ENCODE measurements at regions not wholly inside any gene's neighbourhood (a gene's known extent, or its start where the extent isn't known, plus 50 kb on each side); places are given as distances from the start of the nearest gene placed in this dataset.
A peak's percentile ranks its signal among the peaks of the same experiment; 100 is the strongest.

DNA sequence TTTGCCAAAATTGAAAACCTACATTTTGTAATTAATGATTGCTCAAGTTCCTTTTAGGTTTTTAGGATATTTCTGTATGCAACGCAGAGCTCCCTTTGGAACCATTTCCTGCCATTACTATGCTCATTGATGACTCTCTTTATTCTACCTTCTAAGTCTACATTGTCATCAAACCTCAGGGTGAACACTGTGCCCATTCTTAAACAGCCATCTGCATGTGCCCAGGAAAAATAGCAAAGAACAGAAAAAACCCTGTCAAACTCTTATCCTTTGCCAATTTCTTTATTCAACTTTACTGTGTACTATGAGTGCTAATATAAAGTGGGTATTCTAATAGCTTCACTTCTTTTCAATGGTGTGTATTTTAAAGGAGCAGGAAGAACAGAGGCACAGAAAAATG lies 1455.9 kb downstream of the ADGRL3 start:
- intact Hi-C loops (cut with micrococcal nuclease; ENCODE audit: unreplicated experiment): no loop called here
- TF ChIP-seq, protein P1, sequence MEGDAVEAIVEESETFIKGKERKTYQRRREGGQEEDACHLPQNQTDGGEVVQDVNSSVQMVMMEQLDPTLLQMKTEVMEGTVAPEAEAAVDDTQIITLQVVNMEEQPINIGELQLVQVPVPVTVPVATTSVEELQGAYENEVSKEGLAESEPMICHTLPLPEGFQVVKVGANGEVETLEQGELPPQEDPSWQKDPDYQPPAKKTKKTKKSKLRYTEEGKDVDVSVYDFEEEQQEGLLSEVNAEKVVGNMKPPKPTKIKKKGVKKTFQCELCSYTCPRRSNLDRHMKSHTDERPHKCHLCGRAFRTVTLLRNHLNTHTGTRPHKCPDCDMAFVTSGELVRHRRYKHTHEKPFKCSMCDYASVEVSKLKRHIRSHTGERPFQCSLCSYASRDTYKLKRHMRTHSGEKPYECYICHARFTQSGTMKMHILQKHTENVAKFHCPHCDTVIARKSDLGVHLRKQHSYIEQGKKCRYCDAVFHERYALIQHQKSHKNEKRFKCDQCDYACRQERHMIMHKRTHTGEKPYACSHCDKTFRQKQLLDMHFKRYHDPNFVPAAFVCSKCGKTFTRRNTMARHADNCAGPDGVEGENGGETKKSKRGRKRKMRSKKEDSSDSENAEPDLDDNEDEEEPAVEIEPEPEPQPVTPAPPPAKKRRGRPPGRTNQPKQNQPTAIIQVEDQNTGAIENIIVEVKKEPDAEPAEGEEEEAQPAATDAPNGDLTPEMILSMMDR (conservative IDR thresholded peaks at IDR 0.05; ENCODE audit: low read length): no peak
- DNase-seq (ENCODE audit: low spot score): no peak
- no peaks in the 10 kb centered on the region for H3K4me1 ChIP-seq (ENCODE audit: insufficient read depth, low read length, poor library complexity, severe bottlenecking)
- no peaks in the 10 kb centered on the region for H3K9me3 ChIP-seq (ENCODE audit: low read length)
- no peak overlapping the region for H3K27ac ChIP-seq (ENCODE audit: low read depth, low read length, poor library complexity, severe bottlenecking)
- H3K4me2 ChIP-seq (ENCODE audit: low read length): no peak overlapping the region
- ChIA-PET POLR2A (interaction anchor here (0.6 kb wide), 1 partner anchor 807 kb away, joined by 3 read pairs; no protein-coding TSS in a partner anchor), CTCF (ENCODE audit: unreplicated experiment) (no interaction called here)
- no peaks in the 10 kb centered on the region for H4K20me1 ChIP-seq (ENCODE audit: insufficient read depth, low read length)
- no peak overlapping the region for H3K4me3 ChIP-seq (ENCODE audit: low read depth, low read length, poor library complexity, severe bottlenecking)
- H3K79me2 ChIP-seq (ENCODE audit: insufficient read depth, low read depth, low read length): no peaks in the 10 kb centered on the region
- no peaks in the 10 kb centered on the region for H3K9me2 ChIP-seq (ENCODE audit: insufficient read depth, low read length)
- H3K36me3 ChIP-seq (ENCODE audit: insufficient read depth, low read length): no peaks in the 10 kb centered on the region
- no peak overlapping the region for H2AFZ ChIP-seq (ENCODE audit: low read length)
- no TSS peak for BruUV-seq (replicated peaks)

DNA sequence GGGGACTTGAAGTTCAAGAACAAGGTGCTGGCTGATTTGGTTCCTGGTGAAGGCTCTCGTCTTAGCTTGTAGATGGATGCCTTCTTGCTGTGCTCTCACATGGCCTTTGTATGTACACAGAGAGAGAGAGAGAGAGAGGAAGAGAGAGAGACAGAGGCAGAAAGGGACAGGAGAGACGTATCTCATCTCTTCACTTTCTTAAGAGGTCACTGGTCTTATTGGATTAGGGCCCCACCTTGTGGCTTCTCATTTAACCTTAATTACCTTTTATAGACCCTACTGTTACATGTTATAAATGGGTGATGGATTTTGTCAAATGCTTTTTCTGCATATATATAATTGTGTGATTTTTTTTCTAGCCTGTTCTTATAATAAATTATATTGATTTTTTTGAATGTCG lies 1444.2 kb downstream of the ADGRL3 start:
- CTCF ChIA-PET (ENCODE audit: unreplicated experiment): no interaction called here
- no TSS peak for BruUV-seq (replicated peaks)
- POLR2A ChIA-PET: no interaction called here
- DNase-seq (ENCODE audit: low spot score): peak; percentile 2
- Histone ChIP-seq H3K9me2 (ENCODE audit: insufficient read depth, low read length) (no peaks in the 10 kb centered on the region), H3K9me3 (ENCODE audit: low read length) (no peaks in the 10 kb centered on the region), H3K4me1 (ENCODE audit: insufficient read depth, low read length, poor library complexity, severe bottlenecking) (no peaks in the 10 kb centered on the region), H2AFZ (ENCODE audit: low read length) (no peak overlapping the region), H3K4me2 (ENCODE audit: low read length) (no peak overlapping the region), H3K36me3 (ENCODE audit: insufficient read depth, low read length) (no peaks in the 10 kb centered on the region), H3K4me3 (ENCODE audit: low read depth, low read length, poor library complexity, severe bottlenecking) (no peak overlapping the region), H4K20me1 (ENCODE audit: insufficient read depth, low read length) (no peaks in the 10 kb centered on the region), H3K27ac (ENCODE audit: low read depth, low read length, poor library complexity, severe bottlenecking) (no peak overlapping the region), H3K79me2 (ENCODE audit: insufficient read depth, low read depth, low read length) (no peaks in the 10 kb centered on the region)
- TF ChIP-seq, protein P1 (conservative IDR thresholded peaks at IDR 0.05; ENCODE audit: low read length): peak; percentile 65
- no peak for TF ChIP-seq EZH2phosphoT487 (IDR thresholded peaks at IDR 0.05; ENCODE audit: borderline replicate concordance, low read depth, low read length)
- intact Hi-C loops (cut with micrococcal nuclease; ENCODE audit: unreplicated experiment): no loop called here

DNA sequence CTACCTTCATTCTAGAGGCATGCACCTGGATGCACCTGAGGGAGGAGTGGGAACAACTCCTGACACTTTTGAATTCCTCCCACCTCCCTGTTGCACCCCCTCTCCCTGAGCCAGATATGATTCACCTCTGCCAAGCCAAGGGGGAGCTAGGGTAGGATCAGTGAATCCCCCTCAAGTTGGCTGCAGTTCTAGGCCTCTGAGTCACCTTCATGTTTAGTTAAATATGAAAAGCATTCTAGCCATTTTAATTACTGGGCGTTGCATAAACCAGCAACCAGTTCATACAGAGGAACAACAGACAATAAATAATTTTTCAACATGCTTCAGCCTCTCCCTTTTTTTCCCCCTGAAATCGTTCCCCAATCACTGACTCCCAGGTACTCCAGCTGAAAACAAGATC lies 1440.2 kb downstream of the ADGRL3 start:
- DNase-seq (ENCODE audit: low spot score): no peak
- Histone ChIP-seq H3K4me3 (ENCODE audit: low read depth, low read length, poor library complexity, severe bottlenecking) (no peak overlapping the region), H3K4me1 (ENCODE audit: insufficient read depth, low read length, poor library complexity, severe bottlenecking) (no peaks in the 10 kb centered on the region), H3K9me2 (ENCODE audit: insufficient read depth, low read length) (no peaks in the 10 kb centered on the region), H4K20me1 (ENCODE audit: insufficient read depth, low read length) (no peaks in the 10 kb centered on the region), H3K9me3 (ENCODE audit: low read length) (no peaks in the 10 kb centered on the region), H3K4me2 (ENCODE audit: low read length) (no peak overlapping the region), H3K27ac (ENCODE audit: low read depth, low read length, poor library complexity, severe bottlenecking) (no peak overlapping the region), H3K79me2 (ENCODE audit: insufficient read depth, low read depth, low read length) (no peaks in the 10 kb centered on the region), H3K36me3 (ENCODE audit: insufficient read depth, low read length) (no peaks in the 10 kb centered on the region), H2AFZ (ENCODE audit: low read length) (no peak overlapping the region)
- intact Hi-C loops (cut with micrococcal nuclease; ENCODE audit: unreplicated experiment): no loop called here
- ChIA-PET CTCF (ENCODE audit: unreplicated experiment) (no interaction called here), POLR2A (no interaction called here)
- BruUV-seq (replicated peaks): no TSS peak
- no peak for TF ChIP-seq EZH2phosphoT487 (IDR thresholded peaks at IDR 0.05; ENCODE audit: borderline replicate concordance, low read depth, low read length)
- TF ChIP-seq, protein P1 (conservative IDR thresholded peaks at IDR 0.05; ENCODE audit: low read length): no peak

All from OCI-LY7 (cell line).